H7 (cell line): ENCODE measurements at regions not wholly inside any gene's neighbourhood (a gene's known extent, or its start where the extent isn't known, plus 50 kb on each side); places are given as distances from the start of the nearest gene placed in this dataset.

ENCODE experiments used
- DNase-seq: peaks from one replicate; pipeline ENCODE4 v3.0.0; 2012
- H3K27me3 ChIP-seq: 2 replicates; pipeline ENCODE4 v1.6.0; 2011; ENCODE audit warnings: mild to moderate bottlenecking, low read length; ENCODE audit not compliant: control insufficient read depth, insufficient read depth
- H3K36me3 ChIP-seq: replicated peaks from 2 replicates; pipeline ENCODE4 v1.5.1; 2011; ENCODE audit warnings: low read length; ENCODE audit not compliant: control insufficient read depth, insufficient read depth
- H3K4me3 ChIP-seq: 2 replicates; pipeline ENCODE4 v1.5.1; 2011; ENCODE audit warnings: low read depth, mild to moderate bottlenecking, control low read depth, low read length, moderate library complexity; ENCODE audit not compliant: insufficient read depth

GRCh38 chr4:35711127-35711526 lies 533.2 kb downstream of the ARAP2 start:
- Histone ChIP-seq H3K36me3 (no peaks in the 10 kb centered on the region), H3K27me3 (no peaks in the 10 kb centered on the region), H3K4me3 (no peak overlapping the region)
- no peak for DNase-seq

GRCh38 chr4:35723973-35724372 lies 520.3 kb downstream of the ARAP2 start:
- Histone ChIP-seq H3K27me3 (no peaks in the 10 kb centered on the region), H3K4me3 (no peak overlapping the region), H3K36me3 (no peaks in the 10 kb centered on the region)
- DNase-seq, result no peak

- DNase-seq, result peak; percentile 18
- H3K27me3 ChIP-seq, result no peaks in the 10 kb centered on the region
- H3K4me3 ChIP-seq, result no peak overlapping the region
- H3K36me3 ChIP-seq, result no peaks in the 10 kb centered on the region
These were observed 519.2 kb downstream of the ARAP2 start for GRCh38 chr4:35725131-35725530.

- DNase-seq, result no peak
- Histone ChIP-seq H3K27me3 (no peaks in the 10 kb centered on the region), H3K36me3 (no peaks in the 10 kb centered on the region), H3K4me3 (no peak overlapping the region)
These were observed 513.9 kb downstream of the ARAP2 start for GRCh38 chr4:35730414-35730813.

- Histone ChIP-seq H3K36me3 (no peaks in the 10 kb centered on the region), H3K4me3 (no peak overlapping the region), H3K27me3 (no peaks in the 10 kb centered on the region)
- no peak for DNase-seq
These were observed 509.8 kb downstream of the ARAP2 start for GRCh38 chr4:35734381-35735098.

- Histone ChIP-seq H3K4me3 (no peak overlapping the region), H3K36me3 (no peaks in the 10 kb centered on the region), H3K27me3 (no peaks in the 10 kb centered on the region)
- DNase-seq, result no peak
These were observed 505.0 kb downstream of the ARAP2 start for GRCh38 chr4:35739308-35739707.

- Histone ChIP-seq H3K36me3 (no peaks in the 10 kb centered on the region), H3K27me3 (no peaks in the 10 kb centered on the region), H3K4me3 (no peak overlapping the region)
- no peak for DNase-seq
These were observed 490.3 kb downstream of the ARAP2 start for GRCh38 chr4:35754047-35754446.

GRCh38 chr4:35757836-35758235 lies 486.5 kb downstream of the ARAP2 start:
- no peak for DNase-seq
- no peaks in the 10 kb centered on the region for H3K27me3 ChIP-seq
- no peaks in the 10 kb centered on the region for H3K36me3 ChIP-seq
- H3K4me3 ChIP-seq, result no peak overlapping the region

GRCh38 chr4:35760807-35761206 lies 483.5 kb downstream of the ARAP2 start:
- no peaks in the 10 kb centered on the region for H3K27me3 ChIP-seq
- DNase-seq, result no peak
- no peak overlapping the region for H3K4me3 ChIP-seq
- H3K36me3 ChIP-seq, result no peaks in the 10 kb centered on the region

- DNase-seq, result no peak
- Histone ChIP-seq H3K4me3 (no peak overlapping the region), H3K36me3 (no peaks in the 10 kb centered on the region), H3K27me3 (no peaks in the 10 kb centered on the region)
These were observed 472.7 kb downstream of the ARAP2 start for GRCh38 chr4:35771571-35771970.

GRCh38 chr4:35772291-35772690 lies 472.0 kb downstream of the ARAP2 start:
- no peak overlapping the region for H3K4me3 ChIP-seq
- H3K36me3 ChIP-seq, result no peaks in the 10 kb centered on the region
- DNase-seq, result no peak
- H3K27me3 ChIP-seq, result no peaks in the 10 kb centered on the region

- Histone ChIP-seq H3K27me3 (no peaks in the 10 kb centered on the region), H3K36me3 (no peaks in the 10 kb centered on the region), H3K4me3 (no peak overlapping the region)
- DNase-seq, result no peak
These were observed 454.3 kb downstream of the ARAP2 start for GRCh38 chr4:35789899-35790574.

- DNase-seq, result no peak
- no peaks in the 10 kb centered on the region for H3K36me3 ChIP-seq
- no peaks in the 10 kb centered on the region for H3K27me3 ChIP-seq
- H3K4me3 ChIP-seq, result no peak overlapping the region
These were observed 451.1 kb downstream of the ARAP2 start for GRCh38 chr4:35793045-35793722.

- no peak for DNase-seq
- no peaks in the 10 kb centered on the region for H3K27me3 ChIP-seq
- no peaks in the 10 kb centered on the region for H3K36me3 ChIP-seq
- no peak overlapping the region for H3K4me3 ChIP-seq
These were observed 450.5 kb downstream of the ARAP2 start for GRCh38 chr4:35793766-35794165.

- H3K27me3 ChIP-seq, result no peaks in the 10 kb centered on the region
- no peak overlapping the region for H3K4me3 ChIP-seq
- no peak for DNase-seq
- no peaks in the 10 kb centered on the region for H3K36me3 ChIP-seq
These were observed 443.6 kb downstream of the ARAP2 start for GRCh38 chr4:35800669-35801068.
